Fibroblast of lung (primary cell): ENCODE measurements at regions not wholly inside any gene's neighbourhood (a gene's known extent, or its start where the extent isn't known, plus 50 kb on each side); places are given as distances from the start of the nearest gene placed in this dataset.

Source experiments
- CTCF ChIP-seq, 2 donors: IDR thresholded peaks in 1 of 2; conservative IDR thresholded peaks in 1 of 2; 1 replicate in 1 of 2; 2 replicates in 1 of 2; pipeline ENCODE4 v1.5.1; 2011 to 2012; ENCODE audit warnings: low read length in 2 of 2, control low read depth in 1 of 2, inconsistent platforms in 1 of 2, low read depth in 1 of 2, mild to moderate bottlenecking in 1 of 2
- EZH2 ChIP-seq: IDR thresholded peaks from 2 replicates; pipeline ENCODE4 v1.5.1; 2012; ENCODE audit warnings: low read length, control low read depth, mild to moderate bottlenecking; ENCODE audit errors: missing control alignments

GRCh38 chr20:60180986-60181385 is 222.8 kb downstream of the CDH26 start:
- TF ChIP-seq CTCF (conservative IDR thresholded peaks at IDR 0.05 in 1 of 2, IDR thresholded peaks at IDR 0.05 in 1 of 2; ENCODE audit: low read depth in 1 of 2, low read length in 2 of 2) = no peak
- TF ChIP-seq EZH2 = no peak
